GM23338 (cell line): ENCODE measurements at regions not wholly inside any gene's neighbourhood (a gene's known extent, or its start where the extent isn't known, plus 50 kb on each side); places are given as distances from the start of the nearest gene placed in this dataset.

Experiments used
- ATAC-seq: fragments of 200-7000 bp; cut with Tn5 transposase; 3 replicates; pipeline ENCODE4 v1.9.1; 2020
- DNase-seq: peaks from one replicate; pipeline ENCODE4 v3.0.0-alpha.2; 2015; ENCODE audit warnings: low spot score
- H2AFZ ChIP-seq: fragments of 200-600 bp; sonication (generic); 2 replicates; pipeline ENCODE4 v1.8.0; 2016; ENCODE audit warnings: antibody characterized with exemption, mild to moderate bottlenecking, moderate library complexity
- H3F3A ChIP-seq: fragments of 200-600 bp; sonication (generic); replicated peaks from 2 replicates; pipeline ENCODE4 v1.8.0; 2017; ENCODE audit warnings: antibody characterized with exemption, mixed run types, low read depth
- H3K27ac ChIP-seq: fragments of 200-600 bp; sonication (generic); 2 replicates; pipeline ENCODE4 v1.6.1; 2016; ENCODE audit warnings: low read depth
- H3K27me3 ChIP-seq: fragments of 200-600 bp; sonication (generic); 2 replicates; pipeline ENCODE4 v1.8.0; 2016; ENCODE audit warnings: mild to moderate bottlenecking, mixed run types, moderate library complexity; ENCODE audit not compliant: insufficient read depth
- H3K36me3 ChIP-seq: fragments of 200-600 bp; sonication (generic); 2 replicates; pipeline ENCODE4 v1.8.0; 2016; ENCODE audit warnings: mild to moderate bottlenecking; ENCODE audit not compliant: insufficient read depth
- H3K4me1 ChIP-seq: fragments of 200-600 bp; sonication (generic); 2 replicates; pipeline ENCODE4 v1.8.0; 2016; ENCODE audit warnings: mild to moderate bottlenecking, moderate library complexity; ENCODE audit not compliant: insufficient read depth
- H3K4me2 ChIP-seq: fragments of 200-600 bp; sonication (generic); 2 replicates; pipeline ENCODE4 v1.7.1; 2017; ENCODE audit warnings: mixed run types
- H3K4me3 ChIP-seq: fragments of 200-600 bp; sonication (generic); 2 replicates; pipeline ENCODE4 v1.6.1; 2016; ENCODE audit warnings: mixed run types
- H3K79me2 ChIP-seq: fragments of 200-600 bp; sonication (generic); replicated peaks from 2 replicates; pipeline ENCODE4 v1.8.0; 2017; ENCODE audit warnings: mild to moderate bottlenecking; ENCODE audit not compliant: insufficient read depth
- H3K9me2 ChIP-seq: fragments of 200-600 bp; sonication (generic); 2 replicates; pipeline ENCODE4 v1.8.0; 2017; ENCODE audit not compliant: insufficient read depth
- H4K20me1 ChIP-seq: fragments of 200-600 bp; sonication (generic); replicated peaks from 2 replicates; pipeline ENCODE4 v1.8.0; 2017; ENCODE audit warnings: mild to moderate bottlenecking; ENCODE audit not compliant: insufficient read depth
- H3K27ac Mint-ChIP-seq: 2 replicates; pipeline ENCODE4 v1.8.0; 2020; ENCODE audit warnings: inconsistent platforms, mild to moderate bottlenecking, moderate library complexity, mixed read lengths
- H3K27me3 Mint-ChIP-seq: 3 replicates; pipeline ENCODE4 v1.8.0; 2022; ENCODE audit warnings: low read depth, mild to moderate bottlenecking, moderate library complexity, mixed read lengths, inconsistent platforms; ENCODE audit not compliant: insufficient read depth, poor library complexity
- H3K36me3 Mint-ChIP-seq: 3 replicates; pipeline ENCODE4 v1.8.0; 2021; ENCODE audit warnings: low read depth, mild to moderate bottlenecking, inconsistent platforms, moderate library complexity, mixed read lengths
- H3K4me1 Mint-ChIP-seq: 3 replicates; pipeline ENCODE4 v1.8.0; 2020; ENCODE audit warnings: mild to moderate bottlenecking, inconsistent platforms, mixed read lengths
- H3K4me3 Mint-ChIP-seq: 3 replicates; pipeline ENCODE4 v1.8.0; 2021; ENCODE audit warnings: moderate library complexity, mild to moderate bottlenecking, inconsistent platforms, mixed read lengths
- H3K9me3 Mint-ChIP-seq: 3 replicates; pipeline ENCODE4 v1.8.0; 2020; ENCODE audit warnings: moderate library complexity, mild to moderate bottlenecking, inconsistent platforms, mixed read lengths
- CREB1 ChIP-seq: fragments of 250-450 bp; sonication (Bioruptor Pico); IDR thresholded peaks from 2 replicates; pipeline ENCODE4 v1.5.0; 2020; ENCODE audit warnings: low read depth, mild to moderate bottlenecking, moderate library complexity
- EZH2 ChIP-seq: fragments of 200-600 bp; sonication (generic); IDR thresholded peaks from one replicate; pipeline ENCODE4 v1.8.0; 2017; ENCODE audit warnings: antibody characterized with exemption, mild to moderate bottlenecking, low read depth; ENCODE audit not compliant: unreplicated experiment
- EZH2phosphoT487 ChIP-seq: fragments of 200-600 bp; sonication (generic); IDR thresholded peaks from one replicate; pipeline ENCODE4 v1.8.1; 2018; ENCODE audit warnings: antibody characterized with exemption; ENCODE audit not compliant: unreplicated experiment
- JUNB ChIP-seq: IDR thresholded peaks from one replicate; pipeline ENCODE4 v1.6.1; 2016; ENCODE audit warnings: antibody characterized with exemption; ENCODE audit not compliant: unreplicated experiment
- NANOG ChIP-seq: IDR thresholded peaks from 2 replicates; pipeline ENCODE4 v1.6.1; 2016; ENCODE audit warnings: antibody characterized with exemption, borderline replicate concordance
- POLR2AphosphoS5 ChIP-seq: IDR thresholded peaks from 2 replicates; pipeline ENCODE4 v1.6.1; 2016; ENCODE audit warnings: antibody characterized with exemption, low read depth
- STAT1 ChIP-seq: IDR thresholded peaks from one replicate; pipeline ENCODE4 v1.6.1; 2016; ENCODE audit warnings: antibody characterized with exemption; ENCODE audit not compliant: unreplicated experiment
- ZNF114 ChIP-seq: fragments of 250-450 bp; sonication (Bioruptor Pico); IDR thresholded peaks from 2 replicates; pipeline ENCODE4 v1.5.0; 2020; ENCODE audit warnings: mild to moderate bottlenecking, moderate library complexity
- ZNF331 ChIP-seq: fragments of 250-450 bp; sonication (Bioruptor Pico); IDR thresholded peaks from 2 replicates; pipeline ENCODE4 v1.5.0; 2020; ENCODE audit warnings: low read depth, mild to moderate bottlenecking, moderate library complexity
- TF ChIP-seq, protein P1 (sequence below): IDR thresholded peaks from 2 replicates; pipeline ENCODE4 v1.6.1; 2016; ENCODE audit warnings: antibody characterized with exemption
- TF ChIP-seq, protein P2 (sequence below), 2 experiments: fragments of 200-600 bp in 1 of 2; sonication (generic) in 1 of 2; conservative IDR thresholded peaks; 2 replicates each; pipeline versions ENCODE4 v1.5.1 to v1.6.1; 2016 to 2017; ENCODE audit warnings: antibody characterized with exemption in 2 of 2, low read depth in 2 of 2, mild to moderate bottlenecking in 2 of 2, moderate library complexity in 1 of 2
- TF ChIP-seq, protein P3 (sequence below): fragments of 250-450 bp; sonication (Bioruptor Pico); IDR thresholded peaks from 2 replicates; pipeline ENCODE4 v1.5.0; 2020; ENCODE audit warnings: mild to moderate bottlenecking, moderate library complexity
- TF ChIP-seq, protein P4 (sequence below): IDR thresholded peaks from one replicate; pipeline ENCODE4 v1.6.1; 2018; ENCODE audit warnings: antibody characterized with exemption; ENCODE audit not compliant: unreplicated experiment

DNA sequence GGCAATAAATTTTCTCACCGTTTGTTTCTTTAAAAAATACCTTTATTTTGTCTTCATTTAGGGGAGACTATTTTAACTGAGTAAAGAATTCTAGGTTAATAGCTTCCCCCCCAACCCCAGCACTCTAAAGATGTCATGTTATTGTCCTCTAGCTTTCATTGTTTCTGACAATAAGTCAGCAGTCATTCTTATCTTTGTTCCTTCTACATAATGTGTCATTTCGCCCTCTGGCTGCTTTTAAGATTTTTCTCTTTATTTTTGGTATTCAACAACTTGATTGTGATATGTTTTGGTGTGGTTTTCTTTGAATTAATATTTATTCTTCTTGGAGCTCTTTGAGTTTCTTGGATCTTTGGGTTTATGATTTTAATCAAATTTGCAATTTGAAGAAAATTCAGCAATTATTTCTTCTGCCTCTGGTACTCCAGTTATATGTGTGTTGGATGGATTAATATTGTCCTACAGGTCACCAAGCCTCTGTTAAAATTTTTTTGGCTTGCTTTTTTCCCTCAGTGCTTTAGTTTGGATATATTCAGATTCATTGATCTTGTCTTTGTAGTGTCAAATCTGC, 64.6 kb upstream of the ELN start:
- Mint-ChIP-seq H3K4me3 (no peak overlapping the region), H3K27ac (no peak overlapping the region), H3K27me3 (peaks cover 12% of the 10 kb centered on the region), H3K4me1 (no peaks in the 10 kb centered on the region), H3K9me3 (peaks cover 34% of the 10 kb centered on the region), H3K36me3 (peaks cover 20% of the 10 kb centered on the region; the same call in 2 of the 3 replicates)
- DNase-seq (no peak), ATAC-seq (no peak)
- H3K4me3 ChIP-seq, result no peak overlapping the region
- 0 out of 2 replicates have a peak, but pooled peaks cover 3% of the 10 kb centered on the region for H3K9me2 ChIP-seq
- TF ChIP-seq, protein P1, sequence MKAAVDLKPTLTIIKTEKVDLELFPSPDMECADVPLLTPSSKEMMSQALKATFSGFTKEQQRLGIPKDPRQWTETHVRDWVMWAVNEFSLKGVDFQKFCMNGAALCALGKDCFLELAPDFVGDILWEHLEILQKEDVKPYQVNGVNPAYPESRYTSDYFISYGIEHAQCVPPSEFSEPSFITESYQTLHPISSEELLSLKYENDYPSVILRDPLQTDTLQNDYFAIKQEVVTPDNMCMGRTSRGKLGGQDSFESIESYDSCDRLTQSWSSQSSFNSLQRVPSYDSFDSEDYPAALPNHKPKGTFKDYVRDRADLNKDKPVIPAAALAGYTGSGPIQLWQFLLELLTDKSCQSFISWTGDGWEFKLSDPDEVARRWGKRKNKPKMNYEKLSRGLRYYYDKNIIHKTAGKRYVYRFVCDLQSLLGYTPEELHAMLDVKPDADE, result no peak
- TF ChIP-seq STAT1 (no peak), JUNB (no peak), NANOG (no peak), CREB1 (no peak), POLR2AphosphoS5 (no peak), EZH2phosphoT487 (no peak), EZH2 (no peak), ZNF331 (no peak), ZNF114 (CRISPR knock-in tag) (no peak)
- TF ChIP-seq, protein P2, sequence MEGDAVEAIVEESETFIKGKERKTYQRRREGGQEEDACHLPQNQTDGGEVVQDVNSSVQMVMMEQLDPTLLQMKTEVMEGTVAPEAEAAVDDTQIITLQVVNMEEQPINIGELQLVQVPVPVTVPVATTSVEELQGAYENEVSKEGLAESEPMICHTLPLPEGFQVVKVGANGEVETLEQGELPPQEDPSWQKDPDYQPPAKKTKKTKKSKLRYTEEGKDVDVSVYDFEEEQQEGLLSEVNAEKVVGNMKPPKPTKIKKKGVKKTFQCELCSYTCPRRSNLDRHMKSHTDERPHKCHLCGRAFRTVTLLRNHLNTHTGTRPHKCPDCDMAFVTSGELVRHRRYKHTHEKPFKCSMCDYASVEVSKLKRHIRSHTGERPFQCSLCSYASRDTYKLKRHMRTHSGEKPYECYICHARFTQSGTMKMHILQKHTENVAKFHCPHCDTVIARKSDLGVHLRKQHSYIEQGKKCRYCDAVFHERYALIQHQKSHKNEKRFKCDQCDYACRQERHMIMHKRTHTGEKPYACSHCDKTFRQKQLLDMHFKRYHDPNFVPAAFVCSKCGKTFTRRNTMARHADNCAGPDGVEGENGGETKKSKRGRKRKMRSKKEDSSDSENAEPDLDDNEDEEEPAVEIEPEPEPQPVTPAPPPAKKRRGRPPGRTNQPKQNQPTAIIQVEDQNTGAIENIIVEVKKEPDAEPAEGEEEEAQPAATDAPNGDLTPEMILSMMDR (conservative IDR thresholded peaks at IDR 0.05; ENCODE audit: low read depth in 2 of 2), result no peak
- TF ChIP-seq, protein P3, sequence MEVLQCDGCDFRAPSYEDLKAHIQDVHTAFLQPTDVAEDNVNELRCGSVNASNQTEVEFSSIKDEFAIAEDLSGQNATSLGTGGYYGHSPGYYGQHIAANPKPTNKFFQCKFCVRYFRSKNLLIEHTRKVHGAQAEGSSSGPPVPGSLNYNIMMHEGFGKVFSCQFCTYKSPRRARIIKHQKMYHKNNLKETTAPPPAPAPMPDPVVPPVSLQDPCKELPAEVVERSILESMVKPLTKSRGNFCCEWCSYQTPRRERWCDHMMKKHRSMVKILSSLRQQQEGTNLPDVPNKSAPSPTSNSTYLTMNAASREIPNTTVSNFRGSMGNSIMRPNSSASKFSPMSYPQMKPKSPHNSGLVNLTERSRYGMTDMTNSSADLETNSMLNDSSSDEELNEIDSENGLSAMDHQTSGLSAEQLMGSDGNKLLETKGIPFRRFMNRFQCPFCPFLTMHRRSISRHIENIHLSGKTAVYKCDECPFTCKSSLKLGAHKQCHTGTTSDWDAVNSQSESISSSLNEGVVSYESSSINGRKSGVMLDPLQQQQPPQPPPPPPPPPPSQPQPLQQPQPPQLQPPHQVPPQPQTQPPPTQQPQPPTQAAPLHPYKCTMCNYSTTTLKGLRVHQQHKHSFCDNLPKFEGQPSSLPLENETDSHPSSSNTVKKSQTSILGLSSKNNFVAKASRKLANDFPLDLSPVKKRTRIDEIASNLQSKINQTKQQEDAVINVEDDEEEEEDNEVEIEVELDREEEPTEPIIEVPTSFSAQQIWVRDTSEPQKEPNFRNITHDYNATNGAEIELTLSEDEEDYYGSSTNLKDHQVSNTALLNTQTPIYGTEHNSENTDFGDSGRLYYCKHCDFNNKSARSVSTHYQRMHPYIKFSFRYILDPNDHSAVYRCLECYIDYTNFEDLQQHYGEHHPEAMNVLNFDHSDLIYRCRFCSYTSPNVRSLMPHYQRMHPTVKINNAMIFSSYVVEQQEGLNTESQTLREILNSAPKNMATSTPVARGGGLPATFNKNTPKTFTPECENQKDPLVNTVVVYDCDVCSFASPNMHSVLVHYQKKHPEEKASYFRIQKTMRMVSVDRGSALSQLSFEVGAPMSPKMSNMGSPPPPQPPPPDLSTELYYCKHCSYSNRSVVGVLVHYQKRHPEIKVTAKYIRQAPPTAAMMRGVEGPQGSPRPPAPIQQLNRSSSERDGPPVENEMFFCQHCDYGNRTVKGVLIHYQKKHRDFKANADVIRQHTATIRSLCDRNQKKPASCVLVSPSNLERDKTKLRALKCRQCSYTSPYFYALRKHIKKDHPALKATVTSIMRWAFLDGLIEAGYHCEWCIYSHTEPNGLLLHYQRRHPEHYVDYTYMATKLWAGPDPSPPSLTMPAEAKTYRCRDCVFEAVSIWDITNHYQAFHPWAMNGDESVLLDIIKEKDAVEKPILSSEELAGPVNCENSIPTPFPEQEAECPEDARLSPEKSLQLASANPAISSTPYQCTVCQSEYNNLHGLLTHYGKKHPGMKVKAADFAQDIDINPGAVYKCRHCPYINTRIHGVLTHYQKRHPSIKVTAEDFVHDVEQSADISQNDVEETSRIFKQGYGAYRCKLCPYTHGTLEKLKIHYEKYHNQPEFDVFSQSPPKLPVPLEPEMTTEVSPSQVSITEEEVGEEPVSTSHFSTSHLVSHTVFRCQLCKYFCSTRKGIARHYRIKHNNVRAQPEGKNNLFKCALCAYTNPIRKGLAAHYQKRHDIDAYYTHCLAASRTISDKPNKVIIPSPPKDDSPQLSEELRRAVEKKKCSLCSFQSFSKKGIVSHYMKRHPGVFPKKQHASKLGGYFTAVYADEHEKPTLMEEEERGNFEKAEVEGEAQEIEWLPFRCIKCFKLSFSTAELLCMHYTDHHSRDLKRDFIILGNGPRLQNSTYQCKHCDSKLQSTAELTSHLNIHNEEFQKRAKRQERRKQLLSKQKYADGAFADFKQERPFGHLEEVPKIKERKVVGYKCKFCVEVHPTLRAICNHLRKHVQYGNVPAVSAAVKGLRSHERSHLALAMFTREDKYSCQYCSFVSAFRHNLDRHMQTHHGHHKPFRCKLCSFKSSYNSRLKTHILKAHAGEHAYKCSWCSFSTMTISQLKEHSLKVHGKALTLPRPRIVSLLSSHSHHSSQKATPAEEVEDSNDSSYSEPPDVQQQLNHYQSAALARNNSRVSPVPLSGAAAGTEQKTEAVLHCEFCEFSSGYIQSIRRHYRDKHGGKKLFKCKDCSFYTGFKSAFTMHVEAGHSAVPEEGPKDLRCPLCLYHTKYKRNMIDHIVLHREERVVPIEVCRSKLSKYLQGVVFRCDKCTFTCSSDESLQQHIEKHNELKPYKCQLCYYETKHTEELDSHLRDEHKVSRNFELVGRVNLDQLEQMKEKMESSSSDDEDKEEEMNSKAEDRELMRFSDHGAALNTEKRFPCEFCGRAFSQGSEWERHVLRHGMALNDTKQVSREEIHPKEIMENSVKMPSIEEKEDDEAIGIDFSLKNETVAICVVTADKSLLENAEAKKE (CRISPR knock-in tag), result no peak
- TF ChIP-seq, protein P4, sequence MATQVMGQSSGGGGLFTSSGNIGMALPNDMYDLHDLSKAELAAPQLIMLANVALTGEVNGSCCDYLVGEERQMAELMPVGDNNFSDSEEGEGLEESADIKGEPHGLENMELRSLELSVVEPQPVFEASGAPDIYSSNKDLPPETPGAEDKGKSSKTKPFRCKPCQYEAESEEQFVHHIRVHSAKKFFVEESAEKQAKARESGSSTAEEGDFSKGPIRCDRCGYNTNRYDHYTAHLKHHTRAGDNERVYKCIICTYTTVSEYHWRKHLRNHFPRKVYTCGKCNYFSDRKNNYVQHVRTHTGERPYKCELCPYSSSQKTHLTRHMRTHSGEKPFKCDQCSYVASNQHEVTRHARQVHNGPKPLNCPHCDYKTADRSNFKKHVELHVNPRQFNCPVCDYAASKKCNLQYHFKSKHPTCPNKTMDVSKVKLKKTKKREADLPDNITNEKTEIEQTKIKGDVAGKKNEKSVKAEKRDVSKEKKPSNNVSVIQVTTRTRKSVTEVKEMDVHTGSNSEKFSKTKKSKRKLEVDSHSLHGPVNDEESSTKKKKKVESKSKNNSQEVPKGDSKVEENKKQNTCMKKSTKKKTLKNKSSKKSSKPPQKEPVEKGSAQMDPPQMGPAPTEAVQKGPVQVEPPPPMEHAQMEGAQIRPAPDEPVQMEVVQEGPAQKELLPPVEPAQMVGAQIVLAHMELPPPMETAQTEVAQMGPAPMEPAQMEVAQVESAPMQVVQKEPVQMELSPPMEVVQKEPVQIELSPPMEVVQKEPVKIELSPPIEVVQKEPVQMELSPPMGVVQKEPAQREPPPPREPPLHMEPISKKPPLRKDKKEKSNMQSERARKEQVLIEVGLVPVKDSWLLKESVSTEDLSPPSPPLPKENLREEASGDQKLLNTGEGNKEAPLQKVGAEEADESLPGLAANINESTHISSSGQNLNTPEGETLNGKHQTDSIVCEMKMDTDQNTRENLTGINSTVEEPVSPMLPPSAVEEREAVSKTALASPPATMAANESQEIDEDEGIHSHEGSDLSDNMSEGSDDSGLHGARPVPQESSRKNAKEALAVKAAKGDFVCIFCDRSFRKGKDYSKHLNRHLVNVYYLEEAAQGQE, result no peak
- no peaks in the 10 kb centered on the region for H3K79me2 ChIP-seq
- H3F3A ChIP-seq, result no peaks in the 10 kb centered on the region
- no peaks in the 10 kb centered on the region for H3K36me3 ChIP-seq
- no peak overlapping the region for H3K27ac ChIP-seq
- no peak overlapping the region for H3K4me2 ChIP-seq
- H3K27me3 ChIP-seq, result no peaks in the 10 kb centered on the region
- H3K4me1 ChIP-seq, result no peaks in the 10 kb centered on the region
- no peak overlapping the region for H2AFZ ChIP-seq
- no peaks in the 10 kb centered on the region for H4K20me1 ChIP-seq
